ENCODE measurements at regions not wholly inside any gene's neighbourhood (a gene's known extent, or its start where the extent isn't known, plus 50 kb on each side); places are given as distances from the start of the nearest gene placed in this dataset.
"Not testable (repeated sequence)": the region's sequence is repeated elsewhere in the genome, so short reads cannot be mapped to it uniquely, and the experiment has no call there.

GRCh38 chr6:6962086-6962485 lies 145.7 kb upstream of the RREB1 start:
- no peak for DNase-seq

- no peak for DNase-seq
These were observed 145.1 kb upstream of the RREB1 start for GRCh38 chr6:6962699-6963098.

GRCh38 chr6:6963390-6963789 lies 144.4 kb upstream of the RREB1 start:
- not testable (repeated sequence) for DNase-seq

- DNase-seq, result no peak
These were observed 143.1 kb upstream of the RREB1 start for GRCh38 chr6:6964675-6965074.

GRCh38 chr6:6966127-6966526 lies 141.6 kb upstream of the RREB1 start:
- no peak for DNase-seq

- DNase-seq, result no peak
These were observed 141.2 kb upstream of the RREB1 start for GRCh38 chr6:6966569-6966968.

GRCh38 chr6:6968357-6968730 lies 139.4 kb upstream of the RREB1 start:
- DNase-seq, result no peak

GRCh38 chr6:6968731-6969552 lies 138.8 kb upstream of the RREB1 start:
- DNase-seq, result no peak

GRCh38 chr6:6969761-6970223 lies 138.0 kb upstream of the RREB1 start:
- no peak for DNase-seq

- no peak for DNase-seq
These were observed 136.9 kb upstream of the RREB1 start for GRCh38 chr6:6970851-6971250.

GRCh38 chr6:6971369-6971768 lies 136.4 kb upstream of the RREB1 start:
- DNase-seq, result no peak

- DNase-seq, result no peak
These were observed 135.3 kb upstream of the RREB1 start for GRCh38 chr6:6972456-6972855.

- DNase-seq, result no peak
These were observed 134.0 kb upstream of the RREB1 start for GRCh38 chr6:6973721-6974120.

GRCh38 chr6:6975459-6976111 lies 132.2 kb upstream of the RREB1 start:
- no peak for DNase-seq

- DNase-seq, result no peak
These were observed 131.6 kb upstream of the RREB1 start for GRCh38 chr6:6976193-6976592.

- DNase-seq, result no peak
These were observed 129.0 kb upstream of the RREB1 start for GRCh38 chr6:6978731-6979130.

GRCh38 chr6:6980999-6981597 lies 126.7 kb upstream of the RREB1 start:
- no peak for DNase-seq

- no peak for DNase-seq
These were observed 126.0 kb upstream of the RREB1 start for GRCh38 chr6:6981681-6982322.

GRCh38 chr6:6982663-6983062 lies 125.1 kb upstream of the RREB1 start:
- DNase-seq, result no peak

GRCh38 chr6:6984585-6985366 lies 123.0 kb upstream of the RREB1 start:
- DNase-seq, result no peak

- no peak for DNase-seq
These were observed 121.4 kb upstream of the RREB1 start for GRCh38 chr6:6986344-6986743.

- DNase-seq, result no peak
These were observed 120.0 kb upstream of the RREB1 start for GRCh38 chr6:6987749-6988148.

GRCh38 chr6:6990059-6990458 lies 117.7 kb upstream of the RREB1 start:
- DNase-seq, result not testable (repeated sequence)

All from CD4-positive, alpha-beta T cell treated with Interleukin-6 for 4 hours (primary cell).